Sciatic nerve (tissue), 2 donors: ENCODE measurements at regions not wholly inside any gene's neighbourhood (a gene's known extent, or its start where the extent isn't known, plus 50 kb on each side); places are given as distances from the start of the nearest gene placed in this dataset.
"Not testable (repeated sequence)": the region's sequence is repeated elsewhere in the genome, so short reads cannot be mapped to it uniquely, and the experiment has no call there.

ENCODE experiments used
- ATAC-seq: fragments of 200-7000 bp; cut with Tn5 transposase; one replicate; pipeline ENCODE4 v1.9.1; 2020; ENCODE audit warnings: mild to moderate bottlenecking, moderate library complexity
- DNase-seq: peaks from one replicate; pipeline ENCODE4 v3.0.0-alpha.2; 2020; ENCODE audit warnings: low spot score
- intact Hi-C: fragments of 100-400 bp; cut with DNase I; formaldehyde crosslinking; loops from one replicate; pipeline ENCODE4 v1.14.2; 2022
- donor health status: DM: no; HTN: no; CAD: no.
- donor health status: DM: no; HTN: no; CAD: no.

DNA sequence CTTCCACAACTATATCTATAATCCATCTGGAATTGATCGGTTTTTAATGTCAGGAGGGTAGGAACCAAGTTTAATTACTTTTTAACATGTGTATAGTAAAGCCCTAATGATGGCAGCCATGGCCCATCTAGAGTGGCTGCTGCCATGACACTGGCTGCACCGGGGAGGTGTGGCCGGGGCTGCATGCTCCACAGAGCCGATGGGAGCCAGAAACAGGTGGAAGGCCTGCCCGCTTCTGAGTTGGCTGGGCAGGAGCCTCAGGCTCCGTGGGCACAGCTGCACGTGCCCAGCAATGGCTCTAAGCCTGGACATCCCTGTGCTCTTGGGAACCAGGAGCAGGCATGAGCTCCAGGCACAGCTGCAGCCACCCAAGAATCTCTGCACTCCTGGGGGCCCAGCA is 73.0 kb downstream of the GBP6 start:
- ATAC-seq = no peak
- intact Hi-C loops = no loop called here

DNA sequence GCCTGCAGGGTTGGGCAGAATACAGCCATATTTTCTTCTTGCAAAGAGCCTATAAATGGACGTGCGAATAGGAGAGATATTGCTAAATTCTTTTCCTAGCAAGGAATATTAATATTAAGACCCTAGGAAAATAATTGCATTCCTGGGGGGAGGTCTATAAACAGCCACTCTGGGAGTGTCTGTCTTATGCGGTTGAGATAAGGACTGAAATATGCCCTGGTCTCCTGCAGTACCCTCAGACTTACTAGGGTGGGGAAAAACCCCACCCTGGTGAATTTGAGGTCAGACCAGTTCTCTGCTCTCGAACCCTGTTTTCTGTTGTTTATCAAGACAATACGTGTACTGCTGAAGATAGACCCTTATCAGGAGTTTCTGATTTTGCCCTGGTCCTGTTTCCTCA is 74.4 kb downstream of the GBP6 start:
- DNase-seq, intact Hi-C loops, ATAC-seq: not testable (repeated sequence)

More for the DNA sequence above, 73.0 kb downstream of the GBP6 start:
- no peak for DNase-seq

DNA sequence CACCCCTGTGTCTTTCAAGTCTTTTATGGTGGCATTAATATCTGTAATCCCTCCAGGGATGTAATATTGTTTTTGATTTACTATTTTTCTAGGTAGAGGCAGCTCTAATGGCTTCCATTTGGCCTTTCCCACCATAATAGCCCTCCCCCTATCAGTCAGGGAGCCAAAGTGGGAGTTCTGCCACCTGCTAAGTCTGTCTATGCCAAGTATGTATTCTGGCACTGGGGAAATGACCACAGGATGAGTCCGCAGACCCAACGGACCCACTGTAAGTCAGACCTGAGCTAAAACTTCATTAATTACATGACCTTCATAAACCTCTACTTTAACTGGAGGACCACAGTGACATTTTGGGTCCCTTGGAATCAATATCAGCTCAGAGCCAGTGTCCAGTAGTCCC is 77.1 kb downstream of the GBP6 start:
- ATAC-seq = no peak

DNA sequence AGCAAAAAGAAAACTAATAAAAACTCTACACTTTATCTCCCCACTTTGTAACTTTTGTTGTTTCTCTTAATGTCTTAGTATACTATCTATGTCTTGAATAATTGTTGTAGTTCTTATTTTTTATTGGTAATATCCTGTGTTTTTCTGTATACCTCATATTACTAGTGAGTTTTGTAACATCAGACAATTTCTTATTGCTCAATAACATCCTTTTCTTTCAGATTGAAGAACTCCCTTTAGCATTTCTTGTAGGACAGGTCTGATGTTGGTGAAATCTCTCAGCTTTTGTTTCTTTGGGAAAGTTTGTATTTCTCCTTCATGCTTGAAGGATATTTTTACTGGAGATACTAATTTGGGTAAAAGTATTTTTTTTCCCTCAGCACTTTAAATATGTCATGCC is 79.8 kb upstream of the LRRC8B start:
- DNase-seq = no peak
- no peak for ATAC-seq
- intact Hi-C loops = no loop called here

More for the DNA sequence above, 77.1 kb downstream of the GBP6 start:
- intact Hi-C loops = no loop called here
- no peak for DNase-seq

DNA sequence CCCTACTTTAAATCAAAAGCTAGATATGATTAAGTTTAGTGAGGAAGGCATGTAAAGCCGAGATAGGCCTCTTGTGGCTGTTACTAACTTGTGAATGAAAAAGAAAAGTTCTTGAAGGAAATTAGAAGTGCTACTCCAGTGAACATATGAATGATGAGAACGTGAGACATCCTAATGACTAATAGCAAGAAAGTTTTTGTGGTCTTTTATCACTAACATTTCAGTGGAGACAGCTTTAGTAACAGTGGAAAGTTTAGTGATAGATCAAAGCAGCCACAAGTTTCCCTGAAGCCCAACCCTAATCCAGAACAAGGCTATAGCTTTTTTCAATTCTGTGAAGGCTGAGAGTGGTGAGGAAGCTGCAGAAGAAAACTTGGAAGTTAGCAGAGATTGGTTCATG is 73.6 kb upstream of the LRRC8B start:
- no peak for DNase-seq
- ATAC-seq = no peak
- intact Hi-C loops = loop anchor here (5.0 kb wide), 1 partner anchor 514 kb away; no protein-coding TSS in a partner anchor

DNA sequence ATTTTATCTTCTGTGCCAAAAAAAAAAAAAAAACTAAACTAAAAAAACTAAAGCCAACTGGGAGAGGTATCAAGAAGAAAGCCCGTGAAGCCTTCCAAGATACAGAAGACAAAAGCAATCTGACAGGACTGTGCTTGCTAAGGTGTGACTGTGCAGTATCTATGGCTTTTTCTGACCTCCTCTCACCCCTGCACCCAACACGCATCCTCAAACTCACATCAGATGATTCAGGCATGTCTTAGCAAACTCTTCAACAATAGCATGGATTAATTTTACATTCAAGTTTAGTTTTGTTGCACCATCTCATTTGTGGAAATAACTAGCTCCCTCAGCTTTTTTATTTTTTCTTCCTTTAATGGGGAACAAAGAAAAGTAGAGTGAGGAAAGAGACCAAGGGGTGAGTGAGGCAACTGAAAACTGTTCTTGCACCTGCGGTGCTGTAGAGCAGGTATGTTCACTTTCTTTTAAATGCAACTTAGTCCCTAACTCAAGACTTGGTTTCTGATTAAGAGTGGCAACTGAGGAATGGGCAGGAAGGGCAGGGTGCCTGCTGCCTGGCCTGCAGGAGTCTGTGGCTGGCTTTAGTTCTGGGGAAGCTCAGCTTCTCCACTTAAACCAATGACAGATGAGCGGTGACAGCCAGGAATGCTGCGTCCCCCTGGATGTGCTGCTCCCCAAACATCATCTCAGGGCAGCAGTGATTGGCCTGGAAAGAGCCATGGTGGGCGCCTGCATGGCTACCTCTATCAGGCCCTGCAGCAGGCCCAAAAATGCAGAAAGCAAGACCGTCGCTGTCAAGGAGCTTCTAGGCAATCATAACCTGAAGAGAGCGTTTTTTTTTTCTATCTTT is 71.3 kb upstream of the LRRC8B start:
- DNase-seq (no peak), ATAC-seq (no peak)
- intact Hi-C loops = loop anchor here (5.0 kb wide), 1 partner anchor 516 kb away; no protein-coding TSS in a partner anchor

DNA sequence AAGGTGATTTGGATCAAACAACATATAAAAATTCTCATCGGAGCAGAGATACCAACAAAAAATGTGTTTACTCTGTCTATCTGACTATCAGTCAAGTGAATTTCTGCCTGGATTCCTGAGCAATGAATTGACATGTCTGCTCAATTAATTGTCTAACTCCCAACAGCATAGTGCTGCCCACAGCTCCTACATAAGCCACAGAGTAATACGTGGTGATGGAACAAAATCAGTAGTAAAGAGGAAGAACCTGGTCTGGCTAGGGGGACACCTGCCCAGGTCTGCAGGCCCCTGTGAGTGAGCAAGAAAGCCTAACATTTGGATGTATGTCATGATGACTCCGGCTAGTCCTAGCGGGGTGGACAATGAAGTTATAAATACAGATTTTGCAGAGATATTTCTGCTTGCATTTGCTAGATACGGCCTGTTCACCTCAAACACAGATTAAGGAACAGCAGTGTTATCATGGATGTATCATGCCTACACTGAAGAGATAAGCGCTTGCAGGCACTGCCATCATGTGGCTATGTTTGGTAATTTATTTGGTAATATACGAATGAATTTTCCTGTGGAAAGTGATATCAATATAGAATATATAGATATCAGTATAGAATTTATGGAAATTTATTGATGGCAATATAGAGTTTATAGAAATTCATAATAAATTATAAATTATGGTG is 69.6 kb upstream of the LRRC8B start:
- peak; percentile 61 for DNase-seq
- ATAC-seq = peak; percentile 78
- intact Hi-C loops = loop anchor here (5.0 kb wide), 2 partner anchors 518 to 1193 kb away; no protein-coding TSS in a partner anchor

DNA sequence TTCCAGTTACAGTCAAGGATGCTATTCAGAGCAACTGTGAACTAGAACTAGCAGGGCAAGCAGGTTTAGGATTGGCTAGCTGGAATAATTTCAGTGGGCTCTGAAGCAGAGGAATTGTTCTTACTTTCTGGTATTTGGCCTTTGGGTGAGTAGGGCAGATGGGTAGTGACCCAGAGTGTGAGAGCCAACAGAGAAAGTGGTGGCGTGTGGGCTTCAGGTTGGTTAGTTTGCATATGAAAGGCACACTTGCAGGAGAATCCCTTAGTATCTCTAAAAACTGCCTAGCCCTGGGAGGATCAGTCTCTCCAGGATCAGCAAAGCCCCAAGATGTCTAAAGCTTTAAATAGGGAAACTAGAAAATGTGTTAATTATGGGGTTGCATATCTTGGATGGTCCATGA is 67.6 kb upstream of the LRRC8B start:
- intact Hi-C loops = loop anchor here (5.0 kb wide), 1 partner anchor 1195 kb away; no protein-coding TSS in a partner anchor
- ATAC-seq (no peak), DNase-seq (no peak)

DNA sequence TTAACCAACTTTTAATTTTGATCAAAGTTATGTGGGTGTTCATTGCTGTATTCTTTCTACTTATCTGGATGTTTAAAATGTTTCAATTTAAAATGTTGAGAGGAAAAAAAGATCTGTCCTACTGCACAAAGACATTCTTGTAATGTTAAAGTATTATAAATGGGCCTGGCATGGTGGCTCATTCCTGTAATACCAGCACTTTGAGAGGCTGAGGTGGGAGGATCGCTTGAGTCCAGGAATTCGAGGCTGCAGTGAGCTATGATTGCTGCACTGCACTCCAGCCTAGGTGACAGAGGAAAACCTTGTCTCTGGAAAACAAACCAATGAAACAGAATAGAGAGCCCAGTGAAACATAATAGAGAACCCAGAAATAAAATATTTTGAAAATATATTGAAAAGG is 65.5 kb upstream of the LRRC8B start:
- intact Hi-C loops = loop anchor here (5.0 kb wide), 1 partner anchor 1197 kb away; no protein-coding TSS in a partner anchor
- ATAC-seq (no peak), DNase-seq (no peak)

DNA sequence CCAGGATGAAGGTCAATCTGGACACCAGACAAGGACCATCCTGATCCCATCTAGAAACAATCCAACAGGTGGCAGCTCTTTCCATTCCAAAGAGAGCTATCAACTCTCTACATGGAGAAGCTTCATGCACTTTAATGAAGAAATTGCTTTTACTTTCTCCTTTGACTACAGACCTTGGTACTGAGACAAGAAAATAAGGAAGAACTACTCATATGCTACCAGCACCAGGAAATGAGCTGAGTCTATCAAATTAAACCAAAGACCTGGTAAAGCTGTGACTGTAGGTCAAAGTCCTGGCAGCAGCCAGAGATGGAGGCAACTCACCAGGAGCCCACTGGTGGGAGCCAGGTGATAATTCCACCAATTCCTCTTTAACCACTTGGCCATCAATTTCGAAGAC is 64.3 kb upstream of the LRRC8B start:
- intact Hi-C loops = no loop called here
- DNase-seq = no peak
- ATAC-seq = peak; percentile 36

DNA sequence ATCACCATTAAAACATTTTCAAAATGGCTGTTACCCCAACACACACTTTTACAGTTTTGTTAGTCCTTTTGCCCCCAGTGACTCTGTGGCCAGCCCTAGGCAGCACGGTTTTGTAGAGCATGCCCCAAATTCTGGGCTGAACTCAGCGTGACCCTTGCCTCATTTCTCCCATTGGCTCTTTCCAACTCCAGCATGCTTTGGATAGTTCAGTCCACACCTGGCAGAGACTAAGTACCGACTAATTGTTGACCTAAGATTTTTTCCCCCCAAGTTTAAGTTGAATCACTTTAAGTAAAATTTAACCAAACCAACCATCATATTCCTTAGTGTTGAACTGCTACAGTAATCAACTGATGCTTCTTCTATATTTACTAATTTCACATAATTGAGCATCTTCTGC is 62.4 kb upstream of the LRRC8B start:
- no peak for DNase-seq
- no peak for ATAC-seq
- intact Hi-C loops = no loop called here

DNA sequence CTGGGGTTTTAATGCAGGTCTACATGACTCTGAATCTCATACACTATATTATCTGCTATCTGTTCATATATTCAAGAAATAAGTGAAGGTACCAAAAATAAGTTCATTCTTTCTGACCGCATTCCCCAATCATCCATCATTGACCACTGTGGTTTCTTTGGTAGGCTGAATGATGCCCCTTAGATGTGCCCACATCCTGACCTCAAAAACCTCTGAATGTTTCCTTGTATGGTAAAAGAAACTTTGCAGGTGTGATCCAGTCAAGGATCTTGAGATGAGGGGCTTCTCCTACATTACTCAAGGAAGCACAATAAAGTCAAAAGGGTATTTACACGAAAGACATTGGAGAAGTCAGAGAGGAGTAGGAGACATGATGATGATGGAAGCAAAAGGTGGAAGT is 60.6 kb upstream of the LRRC8B start:
- intact Hi-C loops = no loop called here
- ATAC-seq (no peak), DNase-seq (no peak)

DNA sequence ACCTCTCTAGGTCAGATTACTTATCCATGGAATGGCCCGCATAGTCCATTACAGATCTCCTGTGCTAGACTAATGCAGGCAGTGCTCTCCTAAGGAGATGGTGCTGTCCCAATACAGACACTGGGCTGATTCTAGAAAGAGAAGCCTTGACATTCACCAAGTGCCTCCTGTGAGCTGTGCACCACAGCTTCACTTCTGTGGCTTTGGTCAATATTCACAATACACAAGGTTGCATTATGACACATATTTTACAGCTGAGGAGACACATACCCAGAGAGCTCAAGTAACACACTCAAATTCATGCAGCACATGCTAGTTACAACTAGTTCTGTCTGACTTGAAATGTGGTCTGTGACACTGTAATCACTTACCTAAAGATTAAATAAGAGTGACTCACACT is 59.4 kb upstream of the LRRC8B start:
- intact Hi-C loops = no loop called here
- DNase-seq = no peak
- no peak for ATAC-seq

DNA sequence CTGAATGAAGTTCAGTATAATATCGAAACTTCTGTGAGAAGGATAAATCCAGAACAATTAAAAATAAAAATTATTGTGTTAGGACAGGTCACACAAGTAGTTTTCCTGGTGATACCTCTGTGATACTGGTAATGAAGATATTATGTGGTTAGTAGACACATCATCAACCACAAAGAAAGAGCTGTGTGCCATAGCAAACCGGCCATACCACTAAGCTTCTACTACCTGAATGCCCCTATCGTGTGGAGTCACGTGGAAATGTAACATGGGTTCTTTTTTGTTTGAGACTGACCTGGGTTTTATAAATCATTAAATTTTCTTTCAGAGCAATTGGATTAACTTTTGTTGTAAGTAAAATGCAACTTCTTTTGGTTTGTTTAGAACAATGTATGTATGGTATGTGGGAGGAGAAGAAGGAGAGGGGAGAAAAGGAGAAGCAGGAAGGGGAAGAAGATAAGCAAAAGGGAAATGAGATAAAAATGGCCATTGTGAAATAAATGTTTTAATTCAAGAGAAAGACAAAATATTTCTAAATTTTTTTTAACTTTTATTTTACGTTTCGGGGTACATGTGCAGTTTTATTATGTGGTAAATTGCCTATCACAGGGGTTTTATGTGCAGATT is 58.2 kb upstream of the LRRC8B start:
- intact Hi-C loops = no loop called here
- DNase-seq (no peak), ATAC-seq (no peak)

DNA sequence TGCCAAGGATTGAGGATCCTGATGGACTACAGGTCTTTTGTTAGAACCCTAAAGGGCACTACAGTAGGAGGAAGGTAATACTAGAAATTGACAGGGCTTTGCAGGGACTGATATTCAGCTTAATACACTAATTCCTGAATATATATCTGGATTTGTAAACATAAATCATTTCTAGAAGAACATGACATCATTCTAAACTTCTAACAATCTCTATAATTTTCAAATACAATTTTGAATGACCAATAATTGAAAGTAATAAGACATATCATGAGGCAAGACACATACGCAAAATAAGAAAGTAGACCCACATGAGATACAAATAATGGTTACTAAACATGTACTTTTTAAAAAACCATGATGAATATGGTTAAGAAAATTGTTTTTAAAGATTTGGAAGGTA is 52.4 kb upstream of the LRRC8B start:
- intact Hi-C loops = no loop called here
- DNase-seq = no peak
- ATAC-seq = no peak

DNA sequence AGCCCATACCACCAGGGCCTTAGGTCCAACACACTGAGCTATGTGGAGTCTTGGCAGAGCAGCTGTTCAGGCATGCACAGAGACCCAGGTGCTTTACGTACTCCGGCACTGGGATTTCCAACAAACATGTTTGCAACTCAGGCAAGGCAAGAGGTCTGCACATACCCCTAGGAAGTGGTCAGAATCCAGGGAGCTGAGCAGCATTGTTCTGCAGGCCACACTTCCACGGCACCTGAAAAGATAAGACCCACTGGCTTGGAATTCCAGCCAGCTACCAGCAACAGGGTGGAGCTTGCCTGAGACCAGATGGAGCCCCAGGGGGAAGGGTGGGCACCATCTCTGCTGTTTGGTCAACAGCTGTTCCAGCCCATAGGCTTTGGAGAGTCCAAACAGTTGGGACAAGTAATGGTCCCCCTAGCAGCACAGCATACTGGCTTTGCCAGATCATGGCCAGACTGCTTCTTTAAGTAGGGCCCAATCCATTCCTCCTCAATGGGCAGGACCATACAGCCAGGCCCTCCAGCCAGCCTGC is 51.7 kb upstream of the LRRC8B start:
- DNase-seq = no peak
- intact Hi-C loops = no loop called here
- no peak for ATAC-seq
